GM12872 (cell line): ENCODE measurements at regions not wholly inside any gene's neighbourhood (a gene's known extent, or its start where the extent isn't known, plus 50 kb on each side); places are given as distances from the start of the nearest gene placed in this dataset.

Experiments
- TF ChIP-seq, protein P1 (sequence below): IDR thresholded peaks from 3 replicates; pipeline ENCODE4 v1.5.1; 2011; ENCODE audit warnings: low read depth, mild to moderate bottlenecking, low read length, moderate library complexity; ENCODE audit not compliant: insufficient read depth

- TF ChIP-seq, protein P1, sequence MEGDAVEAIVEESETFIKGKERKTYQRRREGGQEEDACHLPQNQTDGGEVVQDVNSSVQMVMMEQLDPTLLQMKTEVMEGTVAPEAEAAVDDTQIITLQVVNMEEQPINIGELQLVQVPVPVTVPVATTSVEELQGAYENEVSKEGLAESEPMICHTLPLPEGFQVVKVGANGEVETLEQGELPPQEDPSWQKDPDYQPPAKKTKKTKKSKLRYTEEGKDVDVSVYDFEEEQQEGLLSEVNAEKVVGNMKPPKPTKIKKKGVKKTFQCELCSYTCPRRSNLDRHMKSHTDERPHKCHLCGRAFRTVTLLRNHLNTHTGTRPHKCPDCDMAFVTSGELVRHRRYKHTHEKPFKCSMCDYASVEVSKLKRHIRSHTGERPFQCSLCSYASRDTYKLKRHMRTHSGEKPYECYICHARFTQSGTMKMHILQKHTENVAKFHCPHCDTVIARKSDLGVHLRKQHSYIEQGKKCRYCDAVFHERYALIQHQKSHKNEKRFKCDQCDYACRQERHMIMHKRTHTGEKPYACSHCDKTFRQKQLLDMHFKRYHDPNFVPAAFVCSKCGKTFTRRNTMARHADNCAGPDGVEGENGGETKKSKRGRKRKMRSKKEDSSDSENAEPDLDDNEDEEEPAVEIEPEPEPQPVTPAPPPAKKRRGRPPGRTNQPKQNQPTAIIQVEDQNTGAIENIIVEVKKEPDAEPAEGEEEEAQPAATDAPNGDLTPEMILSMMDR: no peak
Observed at GRCh38 chr4:83890816-83891215, 354.9 kb downstream of the GPAT3 start.

DNA sequence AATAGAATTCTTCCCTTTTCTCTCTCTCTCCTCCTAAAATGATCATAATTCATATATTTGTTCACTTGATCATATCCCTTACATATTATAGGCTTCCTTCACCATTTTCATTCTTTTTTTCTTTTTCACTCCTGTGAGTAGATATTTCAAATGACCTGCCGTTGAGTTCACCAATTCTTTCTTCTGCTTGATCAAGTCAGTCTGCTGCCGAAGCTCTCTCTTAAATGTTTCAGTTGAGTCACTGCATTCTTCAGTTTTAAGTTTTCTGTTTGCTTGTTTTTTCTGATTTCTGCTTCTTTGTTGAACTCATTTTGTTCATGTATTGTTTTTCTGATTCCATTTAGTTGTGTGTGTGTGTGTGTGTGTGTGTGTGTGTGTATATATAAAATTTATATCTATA is 354.3 kb downstream of the GPAT3 start:
- TF ChIP-seq, protein P1: no peak

DNA sequence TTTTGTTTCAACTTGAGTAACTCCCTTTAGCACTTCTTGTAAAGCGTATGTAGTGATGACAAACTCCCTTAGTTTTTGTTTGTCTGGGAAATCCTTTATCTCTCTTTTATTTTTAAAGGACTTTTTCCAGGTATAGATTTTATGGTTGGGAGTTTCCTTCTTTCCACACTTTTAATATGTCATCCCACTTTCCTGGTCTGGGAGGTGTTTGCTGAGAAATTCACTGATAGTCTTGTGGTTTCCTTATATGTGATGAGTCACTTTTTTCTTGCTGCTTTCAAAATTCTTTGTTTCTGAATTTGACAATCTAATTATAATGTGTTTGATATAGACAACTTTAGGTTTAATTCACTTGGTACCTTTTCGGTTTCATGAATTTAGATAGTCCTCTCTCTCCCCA is 353.9 kb downstream of the GPAT3 start:
- TF ChIP-seq, protein P1: no peak

GRCh38 chr4:83885256-83886182 is 349.6 kb downstream of the GPAT3 start:
- TF ChIP-seq, protein P1: no peak

DNA sequence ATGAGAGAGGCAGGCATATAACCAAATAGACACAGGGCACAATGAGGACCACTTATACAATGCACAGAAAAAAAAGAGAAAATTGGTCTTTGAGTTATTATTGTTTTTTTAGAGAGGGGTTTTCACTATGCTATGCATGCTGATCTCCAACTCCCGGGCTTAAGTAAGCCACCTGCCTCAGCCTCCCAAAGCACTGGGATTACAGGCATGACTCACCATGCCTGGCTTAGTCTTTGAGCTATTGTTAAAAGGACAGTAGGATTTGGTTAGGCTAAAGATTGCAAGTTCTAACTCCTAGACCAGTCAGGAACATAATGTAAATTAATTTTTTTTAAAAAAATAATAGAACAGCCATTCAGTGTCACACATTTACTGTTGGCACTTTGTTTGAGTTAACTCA is 340.1 kb downstream of the GPAT3 start:
- TF ChIP-seq, protein P1: no peak

GRCh38 chr4:83875437-83875836 is 339.5 kb downstream of the GPAT3 start:
- TF ChIP-seq, protein P1: no peak

DNA sequence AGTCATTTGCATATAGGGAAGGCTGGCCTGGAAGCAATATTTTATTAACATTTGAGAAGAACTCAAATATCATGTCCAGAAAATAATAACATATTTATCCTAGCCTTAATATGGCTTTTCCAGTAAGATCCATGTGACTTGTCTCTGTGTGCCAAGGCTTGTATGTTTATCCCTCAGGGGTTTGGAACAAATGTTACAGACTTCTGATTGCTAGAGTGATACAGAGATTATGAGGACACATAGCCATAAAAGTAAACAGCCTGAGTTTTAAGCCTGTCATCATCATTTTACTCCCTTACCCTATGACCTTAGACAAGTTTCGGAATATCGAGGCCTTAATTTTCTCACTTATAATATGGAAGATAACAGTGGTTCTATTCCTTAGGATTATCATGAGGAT is 338.1 kb downstream of the GPAT3 start:
- TF ChIP-seq, protein P1: no peak
